Right lobe of liver (tissue), 4 donors: ENCODE measurements at regions not wholly inside any gene's neighbourhood (a gene's known extent, or its start where the extent isn't known, plus 50 kb on each side); places are given as distances from the start of the nearest gene placed in this dataset.

Experiments
- POLR2A ChIP-seq: fragments of 450-650 bp; IDR thresholded peaks from one replicate; pipeline ENCODE4 v1.6.1; 2017; ENCODE audit warnings: antibody characterized with exemption, mild to moderate bottlenecking
- TF ChIP-seq, protein P1 (sequence below), 4 donors: fragments of 200-600 bp in 3 of 4; fragments of 450-650 bp in 1 of 4; IDR thresholded peaks; one replicate each; pipeline versions ENCODE4 v1.5.1 to v1.8.0; 2016 to 2022; ENCODE audit warnings: antibody characterized with exemption in 4 of 4, mild to moderate bottlenecking in 2 of 4
- donor health status: DM: no; HTN: no; CAD: no.
- donor health status: DM: no; HTN: no; CAD: no.
- donor health status: DM: no; HTN: yes; CAD: no.

DNA sequence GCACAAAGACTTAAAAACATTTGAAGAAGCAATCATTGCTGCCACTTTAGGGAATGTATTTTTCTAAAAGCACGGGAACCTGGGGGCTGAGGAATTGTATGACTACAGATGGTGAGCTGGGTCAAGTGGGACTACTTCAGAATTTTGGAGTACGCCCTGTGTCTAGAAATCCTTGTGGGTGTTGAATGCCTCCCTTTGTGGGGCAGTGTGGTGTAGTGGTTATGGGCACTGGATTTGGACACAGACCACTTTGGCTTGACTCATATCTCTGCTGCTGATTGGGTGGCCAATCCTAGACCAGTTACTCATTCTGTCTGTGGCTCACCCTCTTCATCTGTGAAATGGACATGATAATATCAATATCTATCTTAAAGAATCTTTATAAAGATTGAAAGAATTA, 155.0 kb upstream of the RPS6KA3 start:
- TF ChIP-seq, protein P1, sequence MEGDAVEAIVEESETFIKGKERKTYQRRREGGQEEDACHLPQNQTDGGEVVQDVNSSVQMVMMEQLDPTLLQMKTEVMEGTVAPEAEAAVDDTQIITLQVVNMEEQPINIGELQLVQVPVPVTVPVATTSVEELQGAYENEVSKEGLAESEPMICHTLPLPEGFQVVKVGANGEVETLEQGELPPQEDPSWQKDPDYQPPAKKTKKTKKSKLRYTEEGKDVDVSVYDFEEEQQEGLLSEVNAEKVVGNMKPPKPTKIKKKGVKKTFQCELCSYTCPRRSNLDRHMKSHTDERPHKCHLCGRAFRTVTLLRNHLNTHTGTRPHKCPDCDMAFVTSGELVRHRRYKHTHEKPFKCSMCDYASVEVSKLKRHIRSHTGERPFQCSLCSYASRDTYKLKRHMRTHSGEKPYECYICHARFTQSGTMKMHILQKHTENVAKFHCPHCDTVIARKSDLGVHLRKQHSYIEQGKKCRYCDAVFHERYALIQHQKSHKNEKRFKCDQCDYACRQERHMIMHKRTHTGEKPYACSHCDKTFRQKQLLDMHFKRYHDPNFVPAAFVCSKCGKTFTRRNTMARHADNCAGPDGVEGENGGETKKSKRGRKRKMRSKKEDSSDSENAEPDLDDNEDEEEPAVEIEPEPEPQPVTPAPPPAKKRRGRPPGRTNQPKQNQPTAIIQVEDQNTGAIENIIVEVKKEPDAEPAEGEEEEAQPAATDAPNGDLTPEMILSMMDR (IDR thresholded peaks at IDR 0.05), result no peak
- TF ChIP-seq POLR2A, result no peak
